CD4-positive, alpha-beta T cell treated with Interleukin-15 for 4 hours (primary cell): ENCODE measurements at regions not wholly inside any gene's neighbourhood (a gene's known extent, or its start where the extent isn't known, plus 50 kb on each side); places are given as distances from the start of the nearest gene placed in this dataset.
A peak's percentile ranks its signal among the peaks of the same experiment; 100 is the strongest.

Experiments used
- DNase-seq: peaks from one replicate; pipeline ENCODE4 v3.0.0-alpha.2; 2020; ENCODE audit warnings: low spot score

GRCh38 chr3:187931101-187931500 is 185.8 kb upstream of the BCL6 start:
- DNase-seq: no peak

- no peak for DNase-seq
These were observed 186.6 kb upstream of the BCL6 start for GRCh38 chr3:187931770-187932278.

- no peak for DNase-seq
These were observed 187.3 kb upstream of the BCL6 start for GRCh38 chr3:187932530-187932929.

GRCh38 chr3:187935623-187936156 is 190.4 kb upstream of the BCL6 start:
- peak; percentile 32 for DNase-seq

GRCh38 chr3:187936676-187937075 is 191.4 kb upstream of the BCL6 start:
- no peak for DNase-seq

GRCh38 chr3:187939891-187940290 is 194.6 kb upstream of the BCL6 start:
- DNase-seq: no peak

- DNase-seq: no peak
These were observed 196.0 kb upstream of the BCL6 start for GRCh38 chr3:187941135-187941847.

GRCh38 chr3:187941848-187942194 is 196.6 kb upstream of the BCL6 start:
- no peak for DNase-seq

- no peak for DNase-seq
These were observed 197.5 kb upstream of the BCL6 start for GRCh38 chr3:187942658-187943241.

GRCh38 chr3:187943677-187944389 is 198.6 kb upstream of the BCL6 start:
- DNase-seq: no peak

- DNase-seq: no peak
These were observed 199.3 kb upstream of the BCL6 start for GRCh38 chr3:187944390-187945179.

- no peak for DNase-seq
These were observed 200.1 kb upstream of the BCL6 start for GRCh38 chr3:187945374-187945773.

GRCh38 chr3:187946163-187946691 is 201.0 kb upstream of the BCL6 start:
- no peak for DNase-seq

- no peak for DNase-seq
These were observed 201.7 kb upstream of the BCL6 start for GRCh38 chr3:187946981-187947380.

- no peak for DNase-seq
These were observed 202.8 kb upstream of the BCL6 start for GRCh38 chr3:187947927-187948682.

GRCh38 chr3:187949093-187949820 is 204.0 kb upstream of the BCL6 start:
- DNase-seq: no peak

GRCh38 chr3:187950671-187951070 is 203.3 kb upstream of the LPP start:
- no peak for DNase-seq

- DNase-seq: peak; percentile 14
These were observed 202.3 kb upstream of the LPP start for GRCh38 chr3:187951452-187952190.

GRCh38 chr3:187952849-187953248 is 201.1 kb upstream of the LPP start:
- no peak for DNase-seq

- DNase-seq: no peak
These were observed 199.5 kb upstream of the LPP start for GRCh38 chr3:187954516-187954872.
